GM18498 (cell line): ENCODE measurements at regions not wholly inside any gene's neighbourhood (a gene's known extent, or its start where the extent isn't known, plus 50 kb on each side); places are given as distances from the start of the nearest gene placed in this dataset.
"Not testable (repeated sequence)": the region's sequence is repeated elsewhere in the genome, so short reads cannot be mapped to it uniquely, and the experiment has no call there.

Experiments used
- ATAC-seq: cut with Tn5 transposase; IDR thresholded peaks from one replicate; pipeline ENCODE4 v1.9.1; 2021; ENCODE audit warnings: mild to moderate bottlenecking, moderate library complexity; ENCODE audit not compliant: unreplicated experiment

DNA sequence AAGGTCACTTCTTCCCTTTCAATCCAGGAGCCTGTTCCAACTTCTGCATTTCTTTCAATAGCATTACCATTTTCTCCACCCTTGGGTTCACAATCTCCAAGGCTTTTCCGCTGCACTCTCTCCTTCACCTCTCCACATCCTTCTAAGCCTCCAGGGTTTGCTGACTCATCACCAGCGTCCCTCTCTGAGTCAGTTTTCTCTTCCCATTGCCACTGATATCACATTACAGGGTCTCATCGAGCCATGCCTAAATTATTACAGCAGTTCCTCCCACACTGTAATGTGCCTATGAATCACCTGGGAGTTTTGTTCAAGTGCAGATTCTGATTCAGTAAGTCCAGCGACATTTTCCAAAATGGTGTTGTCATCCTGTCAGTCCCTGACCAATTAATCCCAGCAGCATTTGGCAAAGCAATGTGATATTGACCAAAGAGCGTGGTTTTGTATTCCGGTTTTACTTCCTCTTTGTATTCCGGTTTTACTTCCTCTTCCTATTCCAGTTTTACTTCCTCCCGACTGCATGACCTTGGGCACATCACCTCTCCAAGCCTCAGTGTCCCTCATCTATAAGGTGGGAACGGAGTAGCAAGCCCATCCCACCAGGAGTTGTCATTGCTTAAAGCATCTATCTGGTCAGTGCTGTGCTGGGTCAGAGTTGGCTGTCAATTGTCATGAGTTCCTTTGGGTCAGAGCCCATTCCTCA, 208.3 kb upstream of the NBPF12 start:
- ATAC-seq: not testable (repeated sequence)

DNA sequence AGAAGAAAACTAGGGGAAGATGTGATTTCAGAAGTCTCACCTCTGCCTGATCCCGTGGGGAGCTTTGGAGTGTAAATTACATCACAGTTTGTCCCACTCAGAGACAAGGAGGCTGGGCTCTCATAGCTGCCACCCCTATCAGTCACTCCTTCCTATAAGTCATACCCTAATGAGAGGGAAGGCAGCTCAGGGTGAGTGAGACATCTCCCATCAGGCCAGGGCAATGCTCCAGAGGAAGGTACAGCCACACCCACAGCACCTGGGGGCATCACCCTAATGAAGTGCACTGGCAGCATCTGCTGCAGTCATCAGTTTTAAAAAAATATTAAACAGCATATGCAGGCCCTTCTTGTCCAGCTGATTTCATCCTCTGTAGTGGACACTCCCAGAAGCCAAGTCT, 223.1 kb upstream of the NBPF12 start:
- ATAC-seq: not testable (repeated sequence)

DNA sequence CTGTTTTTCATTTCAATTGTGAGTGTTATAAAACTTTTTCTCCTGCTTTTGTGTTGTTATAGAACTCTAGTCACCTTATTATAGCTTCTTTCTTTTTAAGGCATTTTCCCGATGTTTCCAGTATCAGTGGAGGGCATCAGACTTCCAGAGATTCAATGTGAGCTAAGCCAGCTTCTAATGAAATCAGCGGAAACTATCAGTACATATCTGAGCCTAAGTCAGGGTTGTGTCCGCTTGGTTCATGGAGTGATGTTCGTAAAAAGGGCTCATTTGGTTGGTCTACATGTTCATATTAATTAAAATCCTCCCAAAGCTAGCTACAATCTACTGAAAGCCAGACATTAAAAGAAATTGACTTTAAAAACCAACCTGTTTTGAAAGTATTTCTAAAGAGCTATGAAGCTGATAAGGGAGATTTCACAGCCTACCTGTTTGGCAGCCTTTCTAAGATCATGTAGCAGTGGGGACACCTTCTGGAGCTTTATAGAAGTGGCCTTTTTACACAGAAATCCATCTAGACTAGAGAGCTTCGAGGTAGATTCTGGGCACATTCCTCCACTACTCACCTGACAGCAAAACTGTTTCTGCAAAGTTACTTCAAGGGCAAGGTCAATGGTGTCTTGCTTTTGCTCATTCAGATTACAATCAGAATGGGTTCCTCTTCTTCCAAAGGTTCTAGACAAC, 227.1 kb upstream of the NBPF12 start:
- not testable (repeated sequence) for ATAC-seq

DNA sequence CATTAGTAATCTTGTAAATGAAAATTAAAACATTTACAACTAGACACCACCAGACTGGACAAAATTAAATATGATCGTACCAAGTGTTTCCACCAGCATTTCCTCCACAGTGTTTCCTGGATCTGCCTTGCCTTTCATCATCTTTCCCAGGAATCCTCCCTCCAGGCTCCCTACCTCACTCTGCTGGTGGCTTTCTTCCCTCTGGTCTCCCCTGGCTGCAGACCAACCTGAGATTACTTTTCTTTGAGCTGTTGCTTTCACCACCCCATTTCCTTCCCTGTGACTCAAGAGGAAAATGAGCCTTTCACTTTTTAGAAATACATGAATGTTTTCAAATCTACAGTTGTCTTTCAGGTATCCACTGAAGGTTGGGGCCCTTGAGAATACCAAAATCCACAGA, 228.8 kb upstream of the NBPF12 start:
- ATAC-seq: not testable (repeated sequence)

DNA sequence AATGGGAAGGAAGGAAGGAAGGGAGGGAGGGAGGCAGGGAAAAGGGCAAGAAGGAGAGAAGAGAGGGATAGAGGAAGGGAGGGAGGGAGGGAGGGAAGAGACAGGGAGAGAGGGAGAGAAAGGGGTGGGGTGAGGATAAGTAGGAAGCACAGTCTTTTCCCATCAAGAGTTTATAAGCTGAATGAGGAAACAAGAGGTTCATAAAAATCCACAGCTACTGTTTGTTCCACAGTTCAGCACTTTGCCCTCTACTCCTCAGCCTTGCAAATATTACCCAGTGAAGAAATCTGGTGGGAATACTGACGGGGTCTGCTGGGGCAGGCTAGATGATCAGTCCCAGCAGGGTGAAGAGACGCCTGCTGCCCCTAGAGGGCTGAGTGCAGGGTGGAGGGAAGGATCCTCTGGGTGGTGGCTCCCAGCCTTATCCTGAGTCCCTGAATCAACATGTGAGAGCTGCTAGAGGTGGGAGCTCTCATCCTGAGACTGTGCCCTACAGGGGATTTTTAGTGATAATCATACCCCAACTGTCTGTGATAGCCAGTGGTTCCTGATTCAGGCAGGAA, 233.9 kb upstream of the NBPF12 start:
- not testable (repeated sequence) for ATAC-seq

DNA sequence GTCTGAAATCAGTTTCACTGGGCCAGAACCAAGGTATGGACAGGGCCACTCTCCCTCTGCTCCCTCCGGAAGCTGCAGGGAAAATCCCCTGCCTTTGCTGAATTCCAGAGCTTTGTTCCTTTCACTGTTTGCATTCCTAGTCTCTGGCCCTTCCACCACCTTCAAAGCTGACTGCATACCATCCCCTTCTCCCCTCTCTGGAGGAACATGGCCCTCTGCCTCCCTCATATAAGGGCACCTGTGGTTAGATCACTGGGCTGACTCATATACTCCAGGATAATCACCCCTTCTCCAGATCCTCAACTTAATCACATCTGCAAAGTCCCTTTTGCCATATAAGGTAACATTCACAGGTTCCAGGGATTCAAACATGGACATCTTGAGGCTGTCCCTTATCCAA, 236.8 kb upstream of the NBPF12 start:
- ATAC-seq: not testable (repeated sequence)

DNA sequence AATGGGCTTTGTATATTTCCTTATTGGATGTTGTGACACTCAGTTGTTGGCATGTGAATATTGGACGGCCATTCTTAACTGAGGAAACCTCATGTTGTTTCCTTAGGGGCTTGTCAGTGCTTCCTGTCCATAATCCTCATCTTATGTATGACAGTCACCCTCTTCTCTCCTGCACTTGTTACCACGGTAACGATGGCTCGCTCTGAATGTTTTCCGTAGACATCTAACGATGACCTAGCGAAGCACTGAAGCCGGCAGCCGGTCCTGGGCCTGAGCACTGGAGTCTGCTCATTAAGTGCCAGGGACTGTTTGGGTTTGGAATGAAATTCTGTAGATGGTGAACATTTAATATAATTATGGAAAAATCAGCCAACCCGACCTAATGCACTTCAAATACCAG, 242.7 kb upstream of the NBPF12 start:
- not testable (repeated sequence) for ATAC-seq

DNA sequence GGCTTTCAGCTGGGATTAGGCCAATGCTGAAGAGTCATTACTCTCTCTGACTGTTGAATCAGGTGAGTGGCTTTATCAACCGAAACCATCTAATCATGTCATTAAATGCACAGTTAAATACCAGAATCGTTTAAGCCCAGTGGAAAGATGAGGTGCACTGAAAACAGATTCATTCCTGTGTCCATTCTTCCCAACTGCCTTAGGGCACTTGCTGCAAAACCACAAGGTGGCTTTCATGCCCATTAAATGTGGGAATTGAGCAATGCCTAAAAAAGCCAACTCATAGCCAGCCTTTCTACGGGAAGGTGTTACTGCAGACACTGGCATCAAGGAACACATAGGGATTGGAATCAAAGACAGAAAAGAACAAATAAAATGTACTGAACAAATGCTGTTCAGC, 246.3 kb upstream of the NBPF12 start:
- ATAC-seq: not testable (repeated sequence)

DNA sequence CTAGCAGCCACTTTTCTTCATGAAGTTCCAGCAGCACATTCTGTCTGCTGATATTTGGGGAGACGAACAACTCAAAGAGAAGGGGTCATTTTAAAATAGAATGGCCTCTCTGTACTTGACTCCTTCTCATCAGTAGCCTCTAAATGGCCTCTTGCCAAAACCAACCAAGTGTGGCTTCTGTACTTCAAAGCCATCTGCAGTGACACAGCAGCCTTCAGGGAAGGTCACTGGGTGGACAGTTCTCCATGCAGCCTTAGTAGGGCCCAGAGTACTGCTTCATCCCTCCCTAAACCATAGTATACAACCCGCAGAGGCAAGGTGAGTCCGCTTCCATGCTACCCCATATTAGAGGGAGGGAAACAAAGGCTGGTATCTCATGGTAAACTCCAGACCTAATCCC, 249.2 kb upstream of the NBPF12 start:
- not testable (repeated sequence) for ATAC-seq

DNA sequence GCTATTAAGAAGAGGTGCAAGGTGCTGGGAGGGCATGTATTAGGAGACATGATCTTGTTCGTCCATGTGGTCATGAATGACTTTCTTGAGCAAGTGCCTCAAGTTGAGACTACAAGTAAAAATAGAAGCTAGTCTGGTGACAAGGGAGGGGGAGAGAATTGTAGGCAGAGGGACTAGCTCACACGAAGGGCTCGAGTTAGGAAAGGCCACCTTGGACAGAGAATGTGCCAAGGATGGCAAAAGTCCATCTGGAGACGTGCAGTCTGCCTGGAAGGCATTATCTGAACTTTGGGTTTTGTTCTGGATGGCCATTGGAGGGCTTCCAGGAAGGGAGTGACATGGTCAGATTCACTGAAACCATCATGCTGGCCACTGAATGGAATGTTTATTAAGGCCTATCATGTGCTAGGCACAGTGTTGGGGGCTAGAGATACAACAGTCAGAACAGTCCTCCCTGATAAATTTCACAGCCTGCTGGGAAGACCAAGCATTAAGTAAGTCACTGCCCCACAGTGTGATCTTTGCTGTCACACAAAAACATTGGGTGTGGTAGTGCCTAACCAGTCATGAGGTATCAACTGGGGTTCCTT, 251.3 kb upstream of the NBPF12 start:
- not testable (repeated sequence) for ATAC-seq

DNA sequence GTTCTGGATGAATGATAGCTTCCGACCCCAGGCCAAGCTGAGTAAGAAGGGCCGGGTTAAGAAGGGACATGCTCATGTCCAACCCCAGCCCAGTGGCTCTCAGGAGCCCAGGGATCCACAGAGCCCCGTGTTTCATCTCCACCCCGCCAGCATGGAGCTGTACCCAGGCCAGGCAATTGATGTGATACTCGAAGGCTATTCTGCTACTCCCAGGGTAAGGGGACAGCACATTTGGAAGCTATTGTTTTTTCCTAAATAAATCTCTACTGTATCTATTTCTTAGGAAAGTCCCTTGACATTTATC, 255.0 kb upstream of the NBPF12 start:
- ATAC-seq: not testable (repeated sequence)

DNA sequence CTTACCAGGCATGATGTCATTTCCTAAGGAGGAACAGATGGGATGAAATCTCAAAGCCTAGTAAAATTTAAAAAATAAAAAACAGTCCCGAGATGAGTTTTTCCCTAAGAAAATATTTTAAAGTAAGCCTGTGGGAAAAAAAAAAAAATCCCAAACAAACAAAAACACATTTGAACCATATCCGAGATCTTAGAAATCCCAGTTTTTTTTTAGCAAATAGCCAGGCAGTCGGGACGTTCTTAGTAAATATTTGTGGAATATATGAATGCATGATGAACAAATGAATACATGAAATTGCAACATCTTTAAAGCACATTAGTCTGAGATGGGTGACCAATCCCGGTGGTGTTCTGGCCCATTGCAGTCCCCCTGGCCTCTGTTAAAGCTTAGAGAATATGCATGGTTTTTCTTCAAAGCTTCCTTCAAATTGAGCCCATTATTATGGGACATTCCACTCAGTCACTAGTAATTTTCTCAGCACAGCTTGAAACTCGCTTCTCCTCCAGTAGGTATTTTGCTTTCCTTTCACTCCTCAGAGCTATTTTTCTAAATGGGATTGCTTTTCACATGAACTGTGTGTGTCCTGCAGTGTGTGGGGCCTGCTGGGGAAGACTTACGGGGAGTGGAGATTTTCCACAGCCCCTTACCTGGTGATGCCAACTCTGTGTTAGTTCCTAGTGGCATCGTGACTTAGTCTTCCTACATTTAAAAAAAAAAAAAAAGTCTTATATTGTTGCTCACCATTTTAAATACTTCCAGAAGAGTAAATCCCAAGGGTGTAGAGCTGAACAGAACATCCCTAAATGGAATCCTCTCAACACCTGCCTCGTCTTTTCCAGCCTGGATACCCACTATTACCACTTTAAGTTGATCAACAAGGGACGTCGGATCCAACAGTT, 255.6 kb upstream of the NBPF12 start:
- not testable (repeated sequence) for ATAC-seq

DNA sequence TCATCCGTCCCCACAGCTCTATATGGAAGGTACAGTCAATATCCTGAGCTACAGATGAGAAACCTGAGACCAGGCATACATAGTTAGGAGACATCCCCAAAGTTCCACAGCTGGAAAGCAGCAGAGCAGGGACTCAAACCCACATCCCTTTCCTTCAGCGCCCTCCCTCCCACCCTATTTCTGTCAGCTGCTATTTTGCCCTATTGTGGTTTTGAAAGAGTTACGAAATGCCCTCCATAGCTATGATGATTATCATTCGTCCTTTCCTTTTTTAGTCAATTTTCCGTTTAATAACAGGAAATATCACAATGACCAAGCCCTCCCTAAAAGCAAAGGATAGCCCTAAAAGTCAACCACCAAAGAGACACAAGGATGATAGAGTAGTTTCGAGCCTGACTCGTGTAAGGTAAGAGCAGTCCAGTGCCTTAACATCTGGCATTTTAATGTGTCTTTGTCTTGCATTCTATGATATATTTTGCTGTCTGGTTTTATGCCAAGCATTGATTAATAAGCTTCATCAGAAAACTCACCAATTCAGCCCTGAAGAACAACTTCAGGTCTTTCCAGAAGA, 264.3 kb upstream of the NBPF12 start:
- ATAC-seq: not testable (repeated sequence)

DNA sequence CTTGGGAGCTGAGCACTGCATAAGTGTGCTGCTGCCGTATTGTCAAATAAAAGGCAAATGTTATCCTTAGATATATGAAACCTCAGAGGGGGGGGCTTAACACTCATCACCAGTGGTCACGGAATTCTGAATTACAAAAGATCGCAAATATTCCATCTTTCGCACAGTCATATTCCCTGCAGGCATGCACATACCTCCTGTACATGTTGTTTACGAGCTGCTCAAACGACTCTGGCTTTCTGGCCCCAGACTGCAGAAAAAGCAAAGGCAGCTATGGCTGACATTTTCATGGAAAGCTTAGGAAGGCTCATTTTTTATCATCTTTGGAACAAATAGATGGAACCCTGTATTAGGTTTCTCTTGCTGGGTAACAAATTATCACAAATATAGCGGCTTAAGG, 265.5 kb upstream of the NBPF12 start:
- not testable (repeated sequence) for ATAC-seq

DNA sequence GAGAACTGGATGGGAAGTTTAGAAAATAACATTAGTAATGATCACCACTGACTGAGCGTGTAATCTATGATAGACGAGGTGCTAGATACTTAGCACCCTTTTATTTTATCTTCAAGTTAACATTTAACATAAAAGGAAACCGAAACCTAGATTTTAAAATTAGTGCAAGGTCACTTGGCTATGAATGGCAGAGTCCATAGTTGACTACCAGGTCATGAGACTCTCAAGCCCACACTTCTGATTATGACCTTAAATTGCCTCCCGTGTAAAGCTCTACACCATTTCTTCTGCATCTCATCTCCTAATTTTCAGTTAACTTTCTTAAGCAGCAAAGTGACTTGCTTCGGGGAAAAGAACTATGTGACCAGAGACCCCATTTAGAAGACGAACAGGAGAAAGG, 266.5 kb upstream of the NBPF12 start:
- not testable (repeated sequence) for ATAC-seq

DNA sequence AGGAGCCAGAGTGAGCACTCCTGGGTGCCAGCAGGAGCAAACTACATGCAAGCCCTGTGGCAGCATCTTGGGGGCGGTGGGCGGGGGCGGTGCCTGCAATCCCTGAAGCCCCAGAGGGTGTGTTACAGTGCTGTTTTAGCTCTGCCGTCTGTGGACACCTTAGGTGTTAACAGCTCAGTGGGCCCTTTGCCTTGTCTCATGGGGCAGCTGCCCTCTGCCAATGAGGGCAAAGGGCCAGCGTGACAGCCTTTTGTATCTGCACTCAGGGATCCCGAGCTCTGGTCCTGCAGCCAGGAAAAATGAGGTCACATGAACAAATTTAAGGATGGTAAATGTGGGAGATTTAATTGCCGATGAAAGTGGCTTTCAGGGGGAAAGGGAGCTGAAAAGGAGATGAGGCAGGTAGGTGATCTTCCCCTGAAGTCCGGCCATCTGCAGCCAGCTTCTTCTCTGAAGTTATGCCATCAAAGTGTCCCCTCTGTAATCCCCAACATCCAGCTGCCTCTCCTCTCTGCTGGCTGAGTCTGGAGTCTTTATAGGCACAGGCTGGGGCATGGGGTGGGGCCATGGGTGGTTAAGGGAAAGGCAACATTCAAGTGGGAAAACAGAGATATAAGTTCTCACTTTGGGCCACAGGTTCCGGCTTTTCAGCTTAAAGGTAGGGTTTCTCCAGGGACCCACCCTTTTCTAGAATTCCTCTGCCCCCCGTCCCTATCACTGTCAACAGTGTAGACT, 267.1 kb upstream of the NBPF12 start:
- ATAC-seq: not testable (repeated sequence)

DNA sequence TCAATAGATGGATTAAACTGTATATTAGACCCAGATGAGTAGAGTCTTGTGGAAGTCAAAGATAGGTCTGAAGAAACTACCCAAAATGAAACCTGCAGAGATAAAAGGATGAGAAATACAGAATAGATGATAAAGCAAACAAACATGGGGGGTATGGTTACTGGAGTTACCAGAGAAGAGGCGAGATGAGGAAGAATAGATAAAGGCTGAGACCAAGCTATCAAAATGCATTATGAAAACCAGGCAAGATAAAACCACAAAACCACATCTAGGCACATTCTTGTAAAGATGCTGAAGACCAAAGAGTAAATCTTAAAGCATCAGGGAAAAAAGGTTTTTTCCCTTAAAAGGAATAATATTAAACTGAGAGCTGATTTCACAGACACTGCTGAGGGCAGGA, 271.8 kb upstream of the NBPF12 start:
- not testable (repeated sequence) for ATAC-seq

DNA sequence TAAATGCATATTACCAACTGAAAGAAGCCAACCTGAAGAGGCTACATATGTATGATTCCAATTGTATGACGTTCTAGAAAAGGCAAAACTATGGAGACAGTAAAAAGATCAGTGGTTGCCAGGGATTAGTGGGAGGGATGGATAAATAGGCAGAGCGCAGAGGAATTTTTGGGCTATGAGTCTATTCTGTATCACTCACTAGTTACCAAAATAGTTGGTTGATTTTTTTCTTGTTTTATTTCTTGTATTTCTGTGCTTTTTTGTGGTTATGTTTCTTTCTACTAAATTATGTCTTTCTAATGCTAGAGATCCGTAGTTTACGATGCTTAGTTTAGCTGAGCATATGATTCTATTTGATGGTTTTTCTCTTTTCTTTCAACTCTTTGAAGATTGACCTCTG, 277.9 kb upstream of the NBPF12 start:
- not testable (repeated sequence) for ATAC-seq

DNA sequence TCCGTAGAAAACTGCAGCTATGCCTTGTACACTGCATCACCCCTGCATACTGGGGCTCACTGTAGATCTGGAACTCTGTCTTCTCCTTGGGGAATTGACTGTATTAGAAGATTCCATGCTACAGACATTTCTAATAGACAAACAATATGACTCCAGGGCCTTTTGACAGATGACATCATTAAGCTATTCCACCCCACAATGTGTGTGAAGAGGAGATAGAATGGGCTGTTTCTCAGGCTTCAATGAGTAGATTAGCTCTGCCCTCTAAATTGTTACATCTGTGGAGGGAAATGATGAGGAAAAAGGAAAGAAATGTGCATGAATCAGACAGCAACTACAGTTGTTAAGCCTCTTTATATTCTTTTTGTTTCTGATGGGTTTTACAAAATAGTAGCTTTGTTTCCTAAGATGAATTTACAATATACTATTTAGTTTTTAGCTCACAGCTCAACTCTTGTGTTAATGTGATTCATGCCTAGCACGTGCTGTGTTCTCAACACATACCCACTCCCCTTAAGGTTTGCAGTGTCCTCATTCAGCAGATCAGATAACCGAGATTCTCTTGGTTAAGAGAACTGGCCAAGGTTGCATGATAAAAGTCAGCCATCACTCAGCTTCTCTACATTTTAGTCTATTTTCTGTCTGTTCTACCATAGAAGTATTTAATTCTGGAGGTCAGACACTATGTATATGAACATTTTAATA, 281.6 kb upstream of the NBPF12 start:
- ATAC-seq: not testable (repeated sequence)
